Activated CD4-positive, alpha-beta T cell treated with anti-CD3 and anti-CD28 coated beads, Interleukin-2, Interleukin-6, amounts not matched to agents 100 ng/mL and 50 ng/mL, durations not matched to agents 16 hours and 8 hours (primary cell): ENCODE measurements at regions not wholly inside any gene's neighbourhood (a gene's known extent, or its start where the extent isn't known, plus 50 kb on each side); places are given as distances from the start of the nearest gene placed in this dataset.

Experiments
- DNase-seq: peaks from one replicate; pipeline ENCODE4 v3.0.0-alpha.2; 2020

DNA sequence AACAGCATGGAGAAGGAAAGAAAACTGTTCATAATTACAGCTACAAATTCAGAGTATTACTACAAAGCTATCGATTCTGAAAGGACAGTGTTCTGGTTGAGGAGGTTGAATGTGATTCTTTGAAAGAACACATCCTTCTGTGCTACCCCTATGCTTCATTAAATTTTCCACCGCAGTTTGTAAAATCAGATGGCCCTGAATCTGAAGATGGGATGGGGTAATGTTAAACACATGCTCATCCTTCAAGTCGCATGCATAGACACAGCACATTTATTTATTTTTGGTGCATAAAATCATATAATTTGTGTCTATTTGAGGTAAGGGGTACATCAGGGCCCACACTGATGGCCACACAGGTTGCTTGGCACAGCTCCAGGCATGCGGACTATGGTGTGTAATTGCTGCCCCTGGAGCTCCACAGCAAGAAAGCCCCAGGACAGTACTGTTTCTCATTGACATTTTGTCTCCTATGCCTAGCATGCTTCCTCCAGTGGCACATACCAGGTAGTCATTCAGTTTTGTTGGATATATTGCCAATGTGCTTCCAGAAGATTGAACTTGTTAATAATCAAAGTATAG lies 238.8 kb upstream of the TANK start:
- DNase-seq: no peak

DNA sequence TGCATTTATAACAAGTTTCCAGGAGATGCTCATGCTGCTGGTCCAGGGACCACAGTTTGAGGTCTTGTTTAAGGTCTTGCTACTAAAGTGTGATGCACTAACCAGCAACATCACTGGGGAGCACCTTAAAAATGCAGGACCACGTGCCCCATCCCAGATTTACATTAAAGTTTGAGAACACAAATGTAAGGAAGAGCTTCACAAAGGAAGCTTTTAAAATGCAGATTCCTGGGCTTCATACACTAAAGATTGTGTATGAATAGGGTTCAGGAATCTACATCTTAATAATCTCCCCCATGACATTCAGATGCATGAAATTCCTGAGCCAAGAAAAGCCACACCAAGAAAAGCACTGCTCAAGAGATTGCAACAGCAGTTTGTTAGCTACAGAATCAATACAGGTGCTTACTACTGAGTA lies 235.3 kb upstream of the TANK start:
- DNase-seq: no peak

DNA sequence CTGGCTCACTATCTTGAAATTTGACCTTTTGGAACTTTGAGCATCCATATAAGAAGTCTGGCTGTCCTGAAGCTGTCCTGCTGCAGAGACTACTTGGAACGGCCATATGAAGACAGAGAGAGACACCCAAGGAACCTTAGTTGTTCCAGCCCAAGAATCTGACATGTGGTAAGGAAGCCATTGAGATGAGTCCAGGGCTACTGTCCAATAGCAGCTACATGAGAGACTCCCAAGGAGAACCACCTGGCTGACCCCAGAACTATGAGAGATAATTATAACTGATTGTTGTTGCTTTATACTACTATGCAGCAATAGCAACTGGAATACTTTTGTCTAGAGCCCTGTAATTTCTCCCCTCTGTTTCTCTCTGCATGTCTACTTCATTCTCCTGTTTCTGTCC lies 234.3 kb upstream of the TANK start:
- no peak for DNase-seq

DNA sequence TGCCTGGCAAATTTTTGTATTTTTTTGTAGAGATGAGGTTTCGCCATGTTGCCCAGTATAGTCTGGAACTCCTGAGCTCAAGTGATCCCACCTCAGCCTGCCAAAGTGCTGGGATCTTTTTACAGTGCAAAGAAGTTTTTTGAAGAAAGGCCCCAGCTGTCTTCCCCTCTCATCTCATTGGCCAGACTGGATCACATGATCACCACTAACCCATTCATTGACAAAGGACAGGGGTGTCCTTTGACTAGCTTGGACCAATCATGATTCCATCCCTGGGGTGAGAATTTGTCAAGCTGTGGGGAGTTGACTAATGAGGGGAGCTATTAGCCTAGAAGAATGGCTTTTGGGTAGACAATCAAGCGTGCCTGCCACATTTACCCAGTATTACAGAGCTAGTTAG lies 232.9 kb upstream of the TANK start:
- DNase-seq: no peak

DNA sequence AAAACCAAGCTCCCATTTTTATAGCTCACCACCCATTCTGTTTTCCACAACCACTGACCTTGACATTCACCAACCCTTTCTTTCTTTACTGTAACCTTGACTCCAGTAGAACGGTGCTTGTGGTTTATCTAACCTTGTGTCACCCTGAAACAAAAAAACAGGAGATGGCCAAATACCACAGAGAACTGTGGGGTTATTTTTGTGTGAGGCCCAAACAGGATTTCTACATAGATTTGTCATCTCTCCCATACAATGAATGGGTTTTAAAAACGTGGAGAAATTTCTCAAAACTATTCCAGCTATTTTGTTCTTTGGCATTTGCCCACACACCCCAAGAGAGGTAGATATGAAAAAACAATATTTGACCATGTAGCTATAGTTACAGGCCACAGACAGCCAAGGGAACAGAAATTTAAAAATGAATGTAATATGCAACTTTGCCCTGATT lies 231.3 kb upstream of the TANK start:
- no peak for DNase-seq

DNA sequence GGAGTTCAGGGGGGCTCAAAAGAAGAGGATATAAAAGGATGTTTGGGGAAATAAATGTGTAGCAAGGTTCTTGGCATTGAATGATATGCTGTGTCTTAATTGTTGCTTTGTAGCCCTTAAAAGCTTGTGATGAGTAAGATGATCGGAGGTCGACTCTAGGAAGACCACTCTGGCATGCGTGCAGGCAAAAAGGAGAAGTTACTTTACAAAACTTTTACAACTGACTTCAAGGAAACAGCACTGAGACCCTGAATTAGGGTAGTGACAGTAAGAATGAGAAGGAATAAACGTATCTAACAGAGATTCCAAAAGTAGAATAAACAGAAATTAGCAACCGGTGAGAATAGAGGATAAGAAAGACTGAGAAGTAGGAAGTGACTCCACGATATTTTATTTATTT lies 228.7 kb upstream of the TANK start:
- DNase-seq: no peak

DNA sequence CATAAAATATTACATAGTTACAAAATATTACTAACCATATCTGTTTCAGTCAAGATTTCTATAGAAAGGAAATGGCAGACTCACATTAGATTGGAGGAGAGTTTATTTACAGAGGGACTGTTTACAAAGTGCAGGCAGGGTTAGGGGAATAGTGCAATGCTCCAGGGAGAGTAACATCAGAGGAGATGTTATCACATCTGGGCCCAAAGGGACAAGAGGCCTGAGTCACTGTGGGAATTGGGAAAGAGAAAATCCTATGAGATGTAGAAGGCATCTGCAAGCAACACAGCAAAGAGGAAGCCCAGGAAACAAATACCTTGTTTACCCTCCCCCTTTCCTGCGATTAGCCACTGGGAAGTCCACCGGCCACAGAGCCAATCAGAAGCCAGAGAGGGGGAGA lies 227.3 kb upstream of the TANK start:
- no peak for DNase-seq

DNA sequence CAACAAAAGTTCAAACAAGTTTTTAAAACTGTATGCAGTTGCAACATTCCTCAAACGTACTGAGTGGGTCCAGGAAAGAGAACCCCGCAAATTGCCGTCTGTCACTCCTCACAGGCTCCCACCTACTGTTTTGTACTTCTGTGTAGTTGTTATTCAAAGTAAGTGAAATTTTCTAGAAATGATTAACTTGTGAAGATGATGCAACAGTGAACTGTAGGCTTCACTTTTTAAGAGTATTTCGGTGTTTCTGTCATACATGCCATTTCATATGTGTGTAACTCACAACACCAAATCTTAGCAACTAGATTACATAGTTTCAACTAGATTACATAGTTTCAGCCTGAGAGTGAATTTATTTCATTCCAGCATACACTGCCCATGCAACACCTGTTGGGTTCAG lies 226.0 kb upstream of the TANK start:
- DNase-seq: no peak

DNA sequence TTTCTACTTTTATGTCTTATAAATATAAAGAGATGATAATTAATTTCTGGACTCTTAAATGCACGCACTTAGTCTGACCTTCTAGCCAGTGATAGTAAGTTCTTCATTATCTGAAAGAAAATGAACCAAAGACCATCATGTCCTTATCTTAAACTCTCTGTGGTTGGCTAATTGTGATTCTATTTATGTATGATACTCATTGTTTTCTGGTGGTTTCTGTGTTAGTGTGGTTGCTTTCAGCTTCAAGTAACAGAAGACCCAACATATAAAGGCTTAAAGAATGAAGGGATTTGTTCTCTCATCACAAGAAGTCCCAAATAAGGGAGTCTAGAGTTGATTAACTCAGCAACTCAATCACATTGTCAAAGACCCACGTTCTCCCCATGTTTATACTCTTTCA lies 225.2 kb upstream of the TANK start:
- no peak for DNase-seq

DNA sequence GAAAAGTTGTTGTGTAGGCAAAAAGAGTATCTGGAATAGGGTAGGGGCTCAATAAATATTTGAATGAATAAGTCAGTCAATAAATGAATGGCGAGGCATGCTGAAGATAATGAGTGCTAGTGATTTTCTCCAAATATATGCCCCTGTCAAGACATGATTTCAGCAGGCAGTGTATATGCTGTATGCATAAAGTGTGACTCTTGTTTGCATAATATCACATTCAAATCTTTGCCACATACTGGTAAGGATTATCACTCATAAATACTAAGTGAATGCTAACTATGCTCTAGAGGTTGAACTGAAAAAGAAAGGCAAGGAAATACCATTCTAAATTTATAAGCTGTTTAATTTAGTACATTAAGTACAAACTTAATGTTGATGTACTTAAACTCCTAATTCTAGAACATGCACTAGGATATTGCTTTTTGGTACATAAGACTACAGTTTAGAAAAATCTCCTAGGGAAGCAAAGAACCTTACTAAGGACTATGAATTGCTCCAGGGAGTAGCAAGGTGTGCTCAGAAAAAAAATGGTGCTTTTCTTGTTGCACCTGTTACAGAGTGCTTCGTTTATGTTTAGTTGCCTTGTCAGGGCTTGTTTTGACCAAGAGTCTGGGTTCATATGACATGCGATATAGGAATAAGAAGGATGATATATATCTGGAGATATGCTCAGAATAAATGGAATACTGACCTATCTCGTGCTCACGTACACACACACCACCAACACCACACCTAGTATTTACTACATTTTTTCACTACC lies 224.0 kb upstream of the TANK start:
- no peak for DNase-seq

DNA sequence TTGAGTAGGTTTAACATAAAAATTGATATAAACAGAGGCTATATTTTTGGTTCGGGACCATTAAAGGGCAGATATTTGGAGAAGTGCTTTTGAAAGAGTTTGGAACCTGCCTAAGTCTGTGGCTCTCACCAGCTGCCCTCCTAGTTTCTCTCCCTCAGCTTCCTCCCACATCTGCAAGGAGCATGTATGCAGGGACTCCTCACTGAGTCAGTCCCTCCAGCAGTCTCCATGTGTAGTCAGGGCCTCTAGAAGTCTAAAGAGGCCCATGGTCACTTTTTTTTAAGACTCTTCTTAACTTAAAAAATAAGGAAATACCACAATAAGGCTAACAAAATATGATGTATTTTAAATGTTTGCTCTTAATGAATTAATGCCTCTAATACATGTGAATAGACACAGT lies 220.0 kb upstream of the TANK start:
- DNase-seq: no peak

DNA sequence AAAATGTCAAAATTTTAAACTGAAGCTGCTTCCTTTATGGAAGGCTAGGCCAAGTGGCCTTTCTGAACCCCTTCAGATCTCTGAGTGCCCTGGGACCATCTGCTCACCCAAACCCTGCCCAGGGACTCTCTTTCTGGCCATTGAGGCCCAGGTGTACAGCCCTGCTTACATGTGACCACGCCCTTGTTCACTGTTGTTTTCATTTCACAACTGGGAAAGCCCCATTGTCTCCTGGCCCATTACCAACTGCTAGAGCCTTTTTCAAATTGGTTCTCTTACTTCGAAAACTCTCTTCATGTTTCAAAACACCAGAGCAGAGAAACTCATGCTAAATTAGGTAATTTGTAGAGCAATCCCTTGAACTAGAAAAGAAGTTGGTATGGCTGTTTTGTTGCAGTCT lies 219.5 kb upstream of the TANK start:
- DNase-seq: peak; percentile 5

DNA sequence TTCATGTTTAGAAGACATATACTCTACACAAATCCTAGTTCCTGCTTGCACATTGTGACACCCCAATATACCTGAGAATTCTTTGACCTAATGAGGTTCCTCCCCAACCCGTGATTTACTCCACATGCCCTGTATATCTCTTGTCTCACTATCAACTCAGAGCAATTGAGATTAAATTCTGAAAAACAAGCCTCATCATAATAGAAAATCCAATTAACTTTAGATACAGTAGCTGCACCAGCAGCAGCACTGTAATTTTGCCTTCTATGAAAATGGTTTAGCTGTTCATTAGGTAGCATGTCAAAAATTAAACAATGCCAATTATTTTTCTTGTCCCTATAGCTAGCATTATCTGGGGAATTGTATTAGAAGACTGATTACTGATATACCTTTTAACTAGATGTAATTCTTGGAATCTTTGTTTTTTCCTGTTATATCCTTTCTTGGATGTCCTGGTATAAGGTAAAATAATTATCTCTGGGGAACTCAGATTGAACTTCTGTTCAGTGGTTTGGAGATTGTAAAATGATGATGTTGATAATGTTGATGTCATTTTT lies 218.9 kb upstream of the TANK start:
- DNase-seq: no peak

DNA sequence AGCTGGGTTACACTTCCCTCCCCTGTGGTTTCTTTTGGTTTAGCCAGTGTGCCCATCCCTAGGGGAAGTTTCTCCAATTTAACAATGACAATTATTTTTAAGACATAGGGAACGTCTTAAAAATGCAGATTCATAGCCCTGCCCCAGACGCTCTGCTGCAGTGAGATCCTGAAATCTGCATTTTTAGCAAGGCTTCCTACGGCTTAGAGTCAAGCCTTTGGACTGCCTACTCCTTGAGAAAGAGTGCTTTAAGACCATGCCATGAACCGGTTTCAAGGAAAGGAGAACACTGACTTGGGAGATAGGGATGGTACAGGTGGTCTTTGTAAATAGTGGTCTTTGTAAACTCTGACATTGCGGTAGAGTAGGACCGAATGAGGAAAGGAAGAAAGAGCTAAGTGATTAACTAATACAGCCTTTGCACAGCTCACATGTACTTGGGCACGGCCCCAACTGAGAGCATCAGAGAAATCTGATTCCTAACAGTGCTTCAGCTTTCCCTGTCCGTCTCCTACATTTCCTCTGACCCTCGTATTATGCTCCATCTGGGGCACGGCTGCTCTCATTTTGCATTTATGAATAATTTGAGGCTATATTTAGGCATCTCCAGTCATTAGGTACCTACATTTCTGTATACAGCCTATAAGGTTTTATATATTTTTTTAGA lies 217.6 kb upstream of the TANK start:
- no peak for DNase-seq

DNA sequence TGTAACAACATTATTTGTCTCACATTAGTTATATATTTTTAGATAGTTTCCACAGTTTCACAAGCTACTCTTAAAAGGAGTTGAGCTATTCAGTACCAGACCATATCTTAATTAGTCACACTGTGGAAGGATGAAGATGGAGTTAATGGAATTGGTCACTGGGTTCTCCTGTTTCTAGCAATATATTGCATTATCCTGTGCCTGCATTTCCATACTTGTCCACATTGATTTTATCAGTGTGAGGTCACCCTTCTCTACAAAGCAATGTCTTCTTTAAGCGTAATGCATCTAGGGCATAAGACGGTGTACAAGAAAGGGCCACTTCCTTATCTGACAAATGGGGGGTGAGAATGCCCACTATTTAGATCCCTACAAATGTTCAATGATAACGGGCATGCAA lies 216.8 kb upstream of the TANK start:
- DNase-seq: no peak

DNA sequence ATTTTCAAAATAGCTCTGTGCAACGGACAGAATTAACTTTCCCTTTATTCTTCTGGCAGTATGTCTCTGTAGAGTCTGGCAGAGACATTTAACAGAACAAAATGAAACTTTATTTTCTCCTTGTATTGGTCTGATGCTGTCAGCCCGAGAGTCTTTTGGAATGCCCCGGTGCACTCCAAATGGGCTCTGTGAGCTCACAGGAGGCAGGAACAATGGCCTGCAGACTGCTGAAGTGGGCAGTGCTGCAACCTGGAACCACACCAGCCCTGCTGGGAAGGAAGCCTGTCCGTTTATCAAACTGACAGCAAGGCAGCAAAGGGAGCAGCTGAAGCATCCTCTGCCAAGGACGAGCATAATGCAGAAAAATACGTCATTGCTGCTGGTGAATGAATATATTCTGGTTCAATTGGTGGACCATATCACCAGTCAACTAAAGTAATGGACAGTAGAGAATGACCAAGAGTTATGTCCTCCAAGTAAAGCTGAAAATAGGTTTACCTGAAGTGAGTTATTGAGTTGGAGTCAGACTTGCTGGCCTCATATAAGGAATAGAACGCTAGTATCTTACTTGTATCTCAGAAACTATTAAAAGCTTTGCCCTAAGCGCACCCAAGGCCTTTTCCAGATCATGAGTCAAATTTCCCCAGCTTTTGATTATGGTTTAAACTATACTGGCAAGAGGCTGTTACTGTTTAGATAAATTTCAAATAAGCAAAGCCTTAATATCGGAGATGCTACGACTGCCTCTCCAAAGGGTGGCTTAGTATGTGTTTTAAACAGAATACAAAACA lies 207.6 kb upstream of the TANK start:
- no peak for DNase-seq

DNA sequence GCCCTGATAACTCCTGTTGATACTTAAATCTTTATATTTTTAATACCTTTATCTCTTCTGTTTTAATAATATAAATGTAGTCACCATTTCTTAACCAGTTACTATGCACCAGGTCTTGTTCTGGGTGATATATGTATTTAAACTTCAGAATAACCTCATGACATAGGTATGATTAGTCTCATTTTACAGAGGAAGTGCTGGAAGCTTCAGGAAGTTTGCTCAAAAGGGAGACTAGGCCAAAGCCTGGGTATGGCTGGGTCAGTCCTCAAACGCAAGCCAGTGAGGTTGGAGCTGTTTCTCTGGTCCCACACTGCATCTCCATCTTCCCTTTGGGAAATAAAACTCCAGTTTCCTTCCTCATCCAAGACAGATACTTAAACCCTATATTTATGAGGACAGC lies 204.7 kb upstream of the TANK start:
- no peak for DNase-seq

DNA sequence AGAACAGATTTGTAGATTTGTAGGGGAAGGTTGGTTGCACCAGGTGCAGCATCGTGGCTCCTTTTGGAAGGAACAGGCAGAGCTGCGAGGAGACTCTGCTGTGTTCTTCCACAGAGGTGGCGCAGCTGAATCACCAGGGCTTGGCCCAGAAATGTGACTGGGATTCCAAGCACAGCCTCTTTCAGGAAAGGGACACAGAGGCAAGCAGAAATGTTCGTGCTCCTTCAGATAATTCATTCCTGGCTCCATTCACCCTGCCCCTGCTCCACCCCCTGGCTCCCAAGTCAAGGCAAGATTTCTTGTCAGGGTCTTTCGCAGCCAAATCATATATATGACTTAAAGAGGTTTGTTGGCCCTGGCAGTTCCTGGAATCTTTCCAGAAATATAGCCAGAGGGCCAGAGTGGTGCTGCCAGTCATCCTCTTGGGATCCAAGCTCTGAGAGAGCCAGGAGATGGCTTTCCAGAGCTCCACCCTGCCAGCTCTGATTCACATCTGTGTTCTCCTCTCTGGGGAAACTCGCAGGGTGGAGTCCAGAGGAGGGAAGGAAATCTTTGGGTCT lies 203.9 kb upstream of the TANK start:
- no peak for DNase-seq

DNA sequence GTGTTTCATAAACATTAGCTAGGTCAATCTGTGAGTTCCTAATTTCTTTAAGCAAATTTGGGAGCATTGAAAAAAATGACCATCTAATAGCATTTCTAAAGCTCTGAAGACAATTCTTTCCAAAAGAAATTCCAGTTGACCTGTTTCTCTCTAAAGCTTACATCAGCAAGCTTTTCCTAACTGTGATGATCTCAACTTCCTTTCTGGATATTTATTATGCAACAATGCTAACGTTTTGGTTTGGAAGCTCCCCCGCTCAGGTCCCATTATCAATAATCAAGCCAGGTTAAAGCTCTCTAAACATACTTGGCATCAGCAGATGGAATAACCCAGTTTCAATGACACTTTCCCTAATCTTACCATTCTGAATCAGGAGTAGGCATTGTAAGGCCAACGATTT lies 196.3 kb upstream of the TANK start:
- DNase-seq: no peak

DNA sequence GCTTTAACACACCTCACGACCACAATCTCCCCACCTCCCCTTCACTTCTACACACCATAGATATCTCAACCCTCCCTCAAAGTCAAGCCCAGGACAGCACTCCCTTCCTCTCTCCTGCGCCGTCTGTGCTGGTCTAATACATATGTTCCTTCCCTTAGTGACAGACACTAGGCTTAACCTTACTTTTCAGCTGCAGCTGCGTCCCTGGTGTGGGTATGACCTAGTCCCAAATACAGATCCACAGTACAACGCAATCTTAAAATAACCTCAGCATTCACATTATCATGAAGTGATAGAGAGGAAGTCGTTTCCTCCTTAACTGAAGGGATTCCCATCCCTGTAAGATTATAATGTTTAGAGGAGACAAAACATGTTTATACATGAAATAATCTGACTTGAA lies 192.7 kb upstream of the TANK start:
- DNase-seq: no peak

DNA sequence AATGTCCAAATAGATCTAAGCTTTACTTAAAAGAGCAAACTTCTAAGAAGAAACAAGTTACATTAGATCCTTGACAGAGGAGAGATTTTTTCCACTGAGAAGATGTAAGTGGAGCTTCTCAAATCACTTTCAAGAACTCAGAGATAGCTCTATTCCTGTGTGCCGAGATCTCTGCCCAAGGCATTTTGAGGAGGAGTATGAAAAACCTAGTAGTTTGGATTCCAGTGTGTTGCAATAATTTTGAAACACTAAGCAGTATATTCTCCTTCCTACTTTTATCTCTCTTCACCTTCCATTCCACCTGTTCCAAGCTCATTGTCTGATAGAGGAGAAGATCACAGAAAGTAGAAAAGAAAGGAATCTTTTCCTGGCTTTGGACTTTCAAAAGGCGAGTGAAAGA lies 192.0 kb upstream of the TANK start:
- DNase-seq: no peak

DNA sequence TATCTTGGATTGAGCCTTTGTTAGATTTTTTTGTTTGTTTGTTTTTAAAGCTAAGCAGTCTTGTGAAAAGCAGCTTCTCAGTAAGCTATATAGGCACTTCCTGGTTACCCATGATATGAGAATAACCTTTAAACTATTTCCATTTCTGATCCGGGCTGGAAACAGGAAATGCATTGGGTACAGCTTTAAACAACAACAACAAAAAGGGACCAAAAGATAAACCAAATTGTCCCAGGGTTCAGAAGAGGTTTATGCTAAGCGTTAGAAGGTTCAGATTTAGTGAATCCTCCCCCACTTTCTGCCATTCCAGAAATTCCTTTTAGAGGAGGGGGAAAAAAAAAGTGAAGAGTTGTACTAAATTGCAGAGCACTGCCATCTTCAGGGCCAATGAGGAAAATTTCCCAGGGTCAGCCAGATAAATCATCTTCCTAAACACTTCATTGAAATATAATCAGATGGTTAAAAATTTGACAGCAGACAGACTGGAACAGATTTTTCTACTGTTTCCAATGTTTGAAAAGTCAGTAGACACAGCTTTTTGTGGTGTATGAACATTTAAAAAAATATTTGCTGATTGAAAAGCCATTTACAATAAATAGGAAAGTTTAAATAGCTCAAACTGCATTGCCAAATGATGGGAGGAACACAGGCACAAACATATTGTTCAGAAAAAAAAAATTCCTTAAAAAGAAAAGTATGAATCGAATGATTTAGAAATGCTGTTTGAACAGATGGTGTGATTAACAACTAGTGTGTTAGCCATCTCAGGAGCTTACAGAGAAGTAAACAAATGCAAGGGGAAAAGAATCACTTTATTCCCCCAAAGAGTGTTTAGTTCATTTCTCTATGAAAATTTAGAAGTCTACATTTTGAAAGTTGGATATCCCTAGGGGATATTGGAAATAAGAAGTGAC lies 189.9 kb upstream of the TANK start:
- peak; percentile 10 for DNase-seq
